Lung (tissue), 11 donors: ENCODE measurements at regions not wholly inside any gene's neighbourhood (a gene's known extent, or its start where the extent isn't known, plus 50 kb on each side); places are given as distances from the start of the nearest gene placed in this dataset.

ENCODE experiments used
- ATAC-seq: fragments of 200-7000 bp; cut with Tn5 transposase; one replicate; pipeline ENCODE4 v1.9.1; 2020; ENCODE audit warnings: moderate number of reproducible peaks; ENCODE audit not compliant: insufficient read depth, low FRiP score
- DNase-seq, 3 donors: peaks; one replicate each; pipeline ENCODE4 v3.0.0-alpha.2; 2013 to 2017
- H3K27ac ChIP-seq, 2 donors: one replicate each; pipeline ENCODE4 v1.5.1; 2013; ENCODE audit warnings: mild to moderate bottlenecking in 2 of 2, moderate library complexity in 2 of 2, control low read depth in 1 of 2, inconsistent platforms in 1 of 2, low read depth in 1 of 2, low read length in 1 of 2
- H3K27me3 ChIP-seq, 3 donors: one replicate each; pipeline ENCODE4 v1.5.1; 2013; ENCODE audit warnings: low read length in 2 of 3; ENCODE audit not compliant: control insufficient read depth in 3 of 3, insufficient read depth in 3 of 3
- H3K36me3 ChIP-seq, 4 donors: one replicate each; pipeline ENCODE4 v1.5.1; 2013; ENCODE audit warnings: low read length in 4 of 4, mild to moderate bottlenecking in 1 of 4, moderate library complexity in 1 of 4; ENCODE audit not compliant: control insufficient read depth in 4 of 4, insufficient read depth in 4 of 4
- H3K4me1 ChIP-seq, 5 donors: one replicate each; pipeline ENCODE4 v1.5.1; 2013; ENCODE audit warnings: low read length in 5 of 5, mild to moderate bottlenecking in 2 of 5, moderate library complexity in 1 of 5; ENCODE audit not compliant: control insufficient read depth in 5 of 5, insufficient read depth in 5 of 5
- H3K4me3 ChIP-seq: one replicate; pipeline ENCODE4 v1.5.1; 2013; ENCODE audit warnings: mild to moderate bottlenecking, control low read depth, moderate library complexity
- H3K9ac ChIP-seq, 2 donors: one replicate each; pipeline ENCODE4 v1.5.1; 2013; ENCODE audit warnings: low read length in 2 of 2, control low read depth in 1 of 2; ENCODE audit not compliant: insufficient read depth in 1 of 2
- H3K9me3 ChIP-seq, 4 donors: one replicate each; pipeline ENCODE4 v1.5.1; 2013; ENCODE audit warnings: low read length in 3 of 4, mild to moderate bottlenecking in 1 of 4, moderate library complexity in 1 of 4; ENCODE audit not compliant: control insufficient read depth in 4 of 4, insufficient read depth in 3 of 4
- CTCF ChIP-seq: IDR thresholded peaks from 2 replicates; pipeline ENCODE4 v1.5.1; 2012; ENCODE audit warnings: mild to moderate bottlenecking; ENCODE audit errors: control extremely low read depth, extremely low read depth
- WGBS, 2 donors: extraction: QIAGEN DNeasy Blood & Tissue Kit; methylation state at CpG; one replicate each; pipeline ENCODE4 v1.1.7; 2013; 5-methylcytosine and 5-hydroxymethylcytosine counted together
- donor health status: control.
- donor health status: control.
- donor health status: Bipolar disorder and iron deficiency.
- donor health status: healthy.
- donor health status: DM: yes; HTN: yes; CAD: no.

DNA sequence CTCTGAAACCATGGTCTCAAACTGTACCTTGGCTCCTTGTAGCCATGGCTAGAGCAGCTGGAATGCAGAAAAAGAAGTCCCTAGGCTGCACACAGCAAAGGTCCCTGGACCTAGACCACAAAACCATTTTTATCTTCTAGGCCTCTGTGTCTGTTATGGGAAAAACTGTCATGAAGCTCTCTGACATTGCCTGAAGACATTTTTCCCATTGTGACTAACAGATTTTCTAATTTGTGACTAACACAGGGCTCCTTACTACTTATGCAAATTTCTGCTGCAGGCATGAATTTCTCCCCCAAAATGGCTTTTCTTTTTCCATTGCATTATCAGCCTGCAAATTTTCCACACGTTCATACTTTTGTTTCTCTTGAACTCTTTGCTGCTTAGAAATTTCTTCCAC lies 470.4 kb downstream of the KDM5D start:
- Histone ChIP-seq H3K4me3 (no peak overlapping the region), H3K4me1 (no peaks in the 10 kb centered on the region), H3K27ac (no peak overlapping the region), H3K9me3 (no peaks in the 10 kb centered on the region), H3K27me3 (no peaks in the 10 kb centered on the region), H3K9ac (no peak overlapping the region), H3K36me3 (no peaks in the 10 kb centered on the region)
- ATAC-seq (no peak), DNase-seq (no peak)
- no peak for TF ChIP-seq CTCF
- 89% methylated on average over 1 of the region's 1 CpG; no CpG with 5 or more reads in 1 of the 2 donors for WGBS, 2 donors

- ATAC-seq, result no peak
Observed at GRCh38 chrY:19268331-19268730, 476.2 kb downstream of the KDM5D start.

GRCh38 chrY:19265404-19265803 lies 479.1 kb downstream of the KDM5D start:
- Histone ChIP-seq H3K4me3 (no peak overlapping the region), H3K9me3 (no peaks in the 10 kb centered on the region), H3K4me1 (no peaks in the 10 kb centered on the region), H3K9ac (no peak overlapping the region), H3K27ac (no peak overlapping the region), H3K36me3 (no peaks in the 10 kb centered on the region), H3K27me3 (no peaks in the 10 kb centered on the region)
- ATAC-seq (no peak), DNase-seq (no peak)
- no peak for TF ChIP-seq CTCF
- 86% methylated on average over 2 of the region's 2 CpGs; no CpG with 5 or more reads in 1 of the 2 donors for WGBS, 2 donors

More at GRCh38 chrY:19268331-19268730, 476.2 kb downstream of the KDM5D start:
- H3K9me3 ChIP-seq, result no peaks in the 10 kb centered on the region
- peak in 1 of 3 donors; percentile 2 for DNase-seq
- no peaks in the 10 kb centered on the region for H3K4me1 ChIP-seq
- 66% methylated on average over 2 of the region's 2 CpGs; no CpG with 5 or more reads in 1 of the 2 donors for WGBS, 2 donors
- H3K9ac ChIP-seq, result no peak overlapping the region
- TF ChIP-seq CTCF, result no peak
- no peaks in the 10 kb centered on the region for H3K27me3 ChIP-seq
- H3K36me3 ChIP-seq, result no peaks in the 10 kb centered on the region
- H3K4me3 ChIP-seq, result no peak overlapping the region
- no peak overlapping the region for H3K27ac ChIP-seq

DNA sequence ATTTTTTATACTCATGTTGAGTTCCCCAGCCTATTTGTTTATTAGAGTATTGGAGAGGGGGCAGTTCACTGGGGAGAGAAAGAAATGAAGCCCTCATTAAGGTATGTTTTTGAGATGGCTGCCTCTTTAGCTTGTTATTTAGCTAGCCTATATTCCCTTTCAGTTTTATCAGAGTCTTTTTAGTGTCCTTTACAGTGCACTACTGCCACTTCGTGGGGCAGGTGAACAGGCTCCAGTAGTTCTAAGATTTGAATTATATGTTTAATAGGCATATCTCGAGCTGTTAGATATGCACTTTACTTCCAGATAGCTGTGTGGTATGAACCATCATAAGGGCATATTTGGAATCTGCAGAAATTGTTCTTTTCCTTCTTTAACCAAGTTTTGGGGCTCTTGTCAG lies 482.2 kb downstream of the KDM5D start:
- no peak overlapping the region for H3K4me3 ChIP-seq
- no peaks in the 10 kb centered on the region for H3K27me3 ChIP-seq
- H3K9me3 ChIP-seq, result no peaks in the 10 kb centered on the region
- WGBS, 2 donors, result 47% methylated on average over 2 of the region's 2 CpGs; no CpG with 5 or more reads in 1 of the 2 donors
- DNase-seq (no peak), ATAC-seq (no peak)
- TF ChIP-seq CTCF, result no peak
- no peaks in the 10 kb centered on the region for H3K36me3 ChIP-seq
- no peak overlapping the region for H3K27ac ChIP-seq
- no peaks in the 10 kb centered on the region for H3K4me1 ChIP-seq
- no peak overlapping the region for H3K9ac ChIP-seq
